Fibroblast of mammary gland (primary cell): ENCODE measurements at regions not wholly inside any gene's neighbourhood (a gene's known extent, or its start where the extent isn't known, plus 50 kb on each side); places are given as distances from the start of the nearest gene placed in this dataset.

Experiments used
- DNase-seq: peaks from one replicate; pipeline ENCODE4 v3.0.0-alpha.2; 2010; ENCODE audit warnings: low read depth
- H3K4me3 ChIP-seq: 2 replicates; pipeline ENCODE4 v1.5.1; 2011; ENCODE audit warnings: low read depth, mild to moderate bottlenecking, low read length, moderate library complexity; ENCODE audit not compliant: control insufficient read depth
- TF ChIP-seq, protein P1 (sequence below): conservative IDR thresholded peaks from 2 replicates; pipeline ENCODE4 v1.5.1; 2011; ENCODE audit warnings: low read depth, low read length, inconsistent platforms; ENCODE audit not compliant: control insufficient read depth, insufficient read depth

DNA sequence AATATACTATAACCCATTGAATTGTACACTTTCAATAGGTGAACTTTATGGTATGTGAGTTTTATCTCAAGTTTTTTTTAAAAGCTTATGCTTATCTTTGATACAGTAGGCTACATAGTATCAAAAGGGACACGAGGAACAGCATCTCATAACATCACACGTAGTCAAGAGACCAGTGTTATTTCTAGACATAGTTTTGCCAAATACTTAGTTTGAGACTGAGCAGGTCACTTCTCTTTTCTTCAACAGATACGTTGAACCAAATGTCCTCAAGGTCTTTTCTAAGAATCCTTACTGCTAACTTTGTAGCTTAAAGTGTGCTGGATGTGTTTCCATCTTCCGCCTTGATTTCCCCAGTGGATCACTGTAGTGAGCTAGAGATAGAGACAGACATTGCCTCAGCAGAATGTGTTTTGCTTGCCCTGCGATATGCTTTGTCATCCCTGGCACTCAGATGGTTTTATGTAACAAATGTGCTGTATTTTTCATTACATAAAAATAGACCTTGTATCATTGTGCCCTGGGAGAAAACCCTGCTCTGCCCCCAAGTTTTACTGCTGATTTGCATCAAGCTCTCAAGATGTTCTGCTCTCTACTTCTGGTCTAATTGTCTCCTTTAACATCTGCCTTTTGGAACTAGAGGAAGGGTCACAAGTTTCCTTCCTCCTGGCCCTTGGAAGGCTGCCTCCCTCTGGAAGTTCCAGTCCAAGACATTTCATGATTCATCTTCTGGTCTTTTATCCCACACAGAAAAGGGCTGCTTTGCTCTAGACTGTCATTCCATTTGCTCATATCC lies 426.4 kb upstream of the RGMA start:
- H3K4me3 ChIP-seq: no peak overlapping the region
- TF ChIP-seq, protein P1, sequence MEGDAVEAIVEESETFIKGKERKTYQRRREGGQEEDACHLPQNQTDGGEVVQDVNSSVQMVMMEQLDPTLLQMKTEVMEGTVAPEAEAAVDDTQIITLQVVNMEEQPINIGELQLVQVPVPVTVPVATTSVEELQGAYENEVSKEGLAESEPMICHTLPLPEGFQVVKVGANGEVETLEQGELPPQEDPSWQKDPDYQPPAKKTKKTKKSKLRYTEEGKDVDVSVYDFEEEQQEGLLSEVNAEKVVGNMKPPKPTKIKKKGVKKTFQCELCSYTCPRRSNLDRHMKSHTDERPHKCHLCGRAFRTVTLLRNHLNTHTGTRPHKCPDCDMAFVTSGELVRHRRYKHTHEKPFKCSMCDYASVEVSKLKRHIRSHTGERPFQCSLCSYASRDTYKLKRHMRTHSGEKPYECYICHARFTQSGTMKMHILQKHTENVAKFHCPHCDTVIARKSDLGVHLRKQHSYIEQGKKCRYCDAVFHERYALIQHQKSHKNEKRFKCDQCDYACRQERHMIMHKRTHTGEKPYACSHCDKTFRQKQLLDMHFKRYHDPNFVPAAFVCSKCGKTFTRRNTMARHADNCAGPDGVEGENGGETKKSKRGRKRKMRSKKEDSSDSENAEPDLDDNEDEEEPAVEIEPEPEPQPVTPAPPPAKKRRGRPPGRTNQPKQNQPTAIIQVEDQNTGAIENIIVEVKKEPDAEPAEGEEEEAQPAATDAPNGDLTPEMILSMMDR: no peak
- peak; percentile 33 for DNase-seq

DNA sequence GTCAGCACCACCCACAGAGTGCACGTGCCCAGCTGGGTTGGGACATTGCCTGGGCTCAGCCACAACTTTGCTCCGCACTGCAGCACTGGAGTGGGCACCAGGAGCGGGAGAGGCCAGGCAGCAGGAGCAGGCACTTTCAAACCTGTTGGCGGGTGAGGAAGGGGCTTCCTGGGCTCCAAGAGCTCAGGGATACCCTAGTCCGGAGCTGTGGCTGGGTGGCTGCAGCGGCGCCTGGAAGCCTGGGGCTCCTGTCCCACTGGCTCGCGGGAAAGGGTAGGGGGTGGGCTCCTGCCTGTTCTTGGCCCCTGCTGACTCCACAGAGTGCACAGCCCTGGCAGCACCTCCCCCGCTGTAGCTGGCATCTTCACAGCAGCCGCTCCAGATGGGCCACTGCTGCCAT lies 417.6 kb upstream of the RGMA start:
- no peak overlapping the region for H3K4me3 ChIP-seq
- no peak for DNase-seq
- TF ChIP-seq, protein P1: no peak

DNA sequence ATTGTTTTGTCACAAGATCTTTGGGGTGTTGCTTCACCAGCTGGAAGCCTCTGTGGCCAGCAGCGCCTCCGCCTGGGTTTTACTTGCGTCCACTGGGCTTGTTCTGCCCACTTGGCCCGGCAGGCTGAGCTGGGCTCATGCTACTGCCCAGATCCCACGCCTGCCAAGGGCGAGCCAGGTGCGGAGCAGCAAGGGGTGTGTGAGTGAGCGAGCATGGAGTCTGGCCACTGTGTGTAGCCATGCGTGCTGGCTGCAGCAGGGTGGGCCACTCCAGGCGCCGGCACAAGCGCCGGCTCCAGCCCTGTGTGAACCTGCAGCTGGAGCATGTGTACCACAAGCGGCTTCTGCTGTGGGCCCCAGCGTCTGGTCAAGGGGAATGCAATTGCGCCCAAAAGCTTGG lies 416.5 kb upstream of the RGMA start:
- DNase-seq: no peak
- TF ChIP-seq, protein P1: no peak
- no peak overlapping the region for H3K4me3 ChIP-seq

DNA sequence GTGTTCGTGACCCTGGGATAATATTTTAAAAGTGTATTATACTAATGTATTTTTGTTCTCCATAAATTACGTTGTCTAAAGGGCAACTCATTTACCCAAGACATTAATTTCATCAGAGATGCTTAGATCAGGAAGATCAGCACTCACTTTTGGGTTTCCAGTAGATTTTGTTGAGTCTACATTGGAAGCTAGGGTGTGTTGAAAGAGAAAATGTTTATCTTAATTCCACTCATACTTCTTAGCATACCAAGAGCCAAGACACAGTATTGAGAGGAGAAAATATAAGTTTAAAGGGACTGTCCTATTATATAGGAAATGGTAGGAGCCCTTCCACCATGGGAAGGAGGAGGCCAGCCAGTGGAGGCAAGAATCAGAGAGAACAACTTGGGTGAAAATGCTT lies 412.9 kb upstream of the RGMA start:
- H3K4me3 ChIP-seq: no peak overlapping the region
- TF ChIP-seq, protein P1: no peak
- no peak for DNase-seq

DNA sequence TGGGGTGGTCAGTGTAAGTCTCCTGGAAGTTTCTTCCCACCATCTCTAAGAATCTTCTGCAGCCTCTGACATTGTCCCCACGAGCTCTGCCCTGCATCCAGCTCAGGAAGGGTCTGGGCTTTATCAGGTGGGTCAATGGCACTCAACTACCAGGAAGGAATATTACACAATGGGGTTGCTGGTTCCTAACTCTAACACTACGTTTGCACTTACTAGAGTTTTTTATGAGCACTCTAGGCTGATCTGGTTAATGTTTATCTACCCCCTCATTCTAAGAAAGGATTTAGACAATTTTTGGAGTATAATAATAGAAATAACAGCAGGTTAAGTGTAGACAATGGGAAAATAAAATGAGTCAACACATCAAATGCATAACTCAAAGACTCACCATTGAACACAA lies 411.1 kb upstream of the RGMA start:
- TF ChIP-seq, protein P1: no peak

DNA sequence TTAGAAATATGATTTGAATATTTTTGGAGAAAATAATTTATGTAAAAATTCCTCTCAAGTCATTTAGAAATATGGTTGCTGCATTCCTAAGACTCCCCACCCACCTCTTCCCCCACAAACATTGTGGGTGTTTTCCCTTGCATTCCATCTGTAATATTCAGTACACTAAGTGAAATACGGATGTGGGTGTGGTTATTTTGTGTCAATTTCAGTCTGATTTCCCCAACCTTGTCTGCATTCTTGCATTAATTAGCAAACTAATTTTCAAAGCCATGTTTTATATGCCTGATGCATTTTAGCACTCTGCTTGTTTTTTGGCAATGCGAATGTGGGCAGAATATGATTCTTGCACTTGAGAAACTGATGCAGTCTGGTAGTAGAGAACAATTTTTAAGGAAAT lies 408.3 kb upstream of the RGMA start:
- H3K4me3 ChIP-seq: no peak overlapping the region
- TF ChIP-seq, protein P1: no peak
- DNase-seq: no peak

More for the DNA sequence above, 411.1 kb upstream of the RGMA start:
- no peak overlapping the region for H3K4me3 ChIP-seq
- DNase-seq: no peak

DNA sequence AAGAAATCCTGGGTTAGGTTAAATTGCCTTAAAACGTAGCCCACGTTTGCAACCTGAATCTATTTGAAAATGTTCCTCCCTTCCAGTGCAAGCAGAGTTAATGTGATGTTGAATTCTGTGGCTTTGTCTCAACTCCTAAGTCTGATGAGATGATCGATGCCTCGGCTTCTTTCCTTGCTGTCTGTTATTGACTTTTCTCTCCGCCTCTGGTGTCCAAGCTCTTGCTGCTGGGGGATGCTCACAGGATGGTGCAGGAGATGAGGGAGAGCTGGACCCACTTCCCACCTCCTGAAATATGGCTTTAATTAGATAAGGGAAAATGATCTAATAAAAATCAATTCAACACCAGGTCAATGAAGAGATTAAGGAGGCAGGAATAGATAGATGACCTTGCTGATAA lies 407.9 kb upstream of the RGMA start:
- TF ChIP-seq, protein P1: no peak
- no peak for DNase-seq
- H3K4me3 ChIP-seq: no peak overlapping the region
